Colonic mucosa (tissue), 4 donors: ENCODE measurements at regions not wholly inside any gene's neighbourhood (a gene's known extent, or its start where the extent isn't known, plus 50 kb on each side); places are given as distances from the start of the nearest gene placed in this dataset.

Source experiments
- DNase-seq: peaks from one replicate; pipeline ENCODE4 v3.0.0-alpha.2; 2020
- H3K27ac ChIP-seq: fragments of 200-600 bp; one replicate; pipeline ENCODE4 v1.8.0; 2021
- H3K27me3 ChIP-seq: fragments of 200-600 bp; one replicate; pipeline ENCODE4 v1.8.0; 2021
- H3K36me3 ChIP-seq: fragments of 200-600 bp; one replicate; pipeline ENCODE4 v1.8.0; 2021
- H3K4me1 ChIP-seq: fragments of 200-600 bp; one replicate; pipeline ENCODE4 v1.8.0; 2021; ENCODE audit warnings: mild to moderate bottlenecking
- H3K4me3 ChIP-seq: fragments of 200-600 bp; one replicate; pipeline ENCODE4 v1.8.0; 2021
- H3K9ac ChIP-seq, 2 donors: one replicate each; pipeline ENCODE4 v1.7.0; 2013; ENCODE audit warnings: control low read depth in 2 of 2, low read depth in 2 of 2, low read length in 2 of 2
- H3K9me3 ChIP-seq: fragments of 200-600 bp; one replicate; pipeline ENCODE4 v1.8.0; 2021
- CTCF ChIP-seq: fragments of 200-600 bp; IDR thresholded peaks from one replicate; pipeline ENCODE4 v1.8.0; 2022; ENCODE audit warnings: antibody characterized with exemption, mild to moderate bottlenecking
- intact Hi-C: fragments of 100-400 bp; cut with DNase I; formaldehyde crosslinking; loops from one replicate; pipeline ENCODE4 v1.14.1; 2022
- donor health status: healthy.
- donor health status: DM: no; HTN: no; CAD: no.
- donor health status: DM: no; HTN: no; CAD: no.

DNA sequence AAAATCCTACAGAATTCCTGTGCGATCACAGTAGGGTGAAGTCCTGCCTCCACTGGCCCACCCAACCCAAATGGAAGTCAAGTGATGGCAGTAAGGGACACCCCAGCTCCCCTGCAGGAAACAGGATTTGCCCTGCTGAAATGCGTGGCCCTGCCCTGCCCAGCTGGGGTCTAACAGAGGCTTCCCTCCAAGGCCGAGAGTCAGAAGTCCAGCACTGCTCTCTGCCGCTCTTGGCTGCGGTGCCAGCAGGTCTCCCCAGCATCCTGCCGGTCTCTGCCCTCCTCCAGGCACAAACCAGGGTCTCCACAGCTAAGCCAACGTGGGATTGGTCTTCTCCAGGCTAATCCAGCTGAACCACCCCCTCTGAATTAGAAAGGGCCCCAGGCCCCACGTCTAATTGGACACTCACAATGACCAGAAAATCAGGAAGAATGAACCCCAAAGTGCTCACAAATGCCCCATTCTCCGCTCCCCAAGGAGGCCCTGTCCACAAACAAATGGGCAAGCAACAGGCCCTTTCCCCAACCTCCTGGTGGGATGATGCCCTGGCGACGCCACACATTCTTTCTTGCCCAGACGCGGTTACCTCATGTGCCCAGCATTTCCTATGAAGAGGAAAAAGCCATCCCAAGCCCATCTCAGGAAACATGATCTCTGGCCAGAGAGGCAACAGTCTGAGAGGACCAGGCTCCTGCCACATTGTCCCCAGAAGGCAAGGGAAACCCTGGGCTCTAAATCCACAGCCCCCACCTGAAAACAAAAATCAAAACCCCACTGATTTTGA, 117.2 kb downstream of the BANF2 start:
- intact Hi-C loops = no loop called here

GRCh38 chr20:17811628-17811965, 111.8 kb downstream of the BANF2 start:
- no peaks in the 10 kb centered on the region for H3K36me3 ChIP-seq
- no peak overlapping the region for H3K27ac ChIP-seq
- H3K4me3 ChIP-seq = no peak overlapping the region
- H3K4me1 ChIP-seq = peaks cover 5% of the 10 kb centered on the region
- DNase-seq = no peak
- no peaks in the 10 kb centered on the region for H3K27me3 ChIP-seq
- intact Hi-C loops = no loop called here
- no peak overlapping the region for H3K9ac ChIP-seq
- H3K9me3 ChIP-seq = no peaks in the 10 kb centered on the region
- TF ChIP-seq CTCF = no peak

More for the DNA sequence above, 117.2 kb downstream of the BANF2 start:
- DNase-seq = no peak
- TF ChIP-seq CTCF = no peak
- H3K36me3 ChIP-seq = no peaks in the 10 kb centered on the region
- H3K27me3 ChIP-seq = no peaks in the 10 kb centered on the region
- H3K4me1 ChIP-seq = peaks cover 5% of the 10 kb centered on the region
- H3K9me3 ChIP-seq = no peaks in the 10 kb centered on the region
- H3K4me3 ChIP-seq = no peak overlapping the region
- H3K9ac ChIP-seq = no peak overlapping the region
- no peak overlapping the region for H3K27ac ChIP-seq

DNA sequence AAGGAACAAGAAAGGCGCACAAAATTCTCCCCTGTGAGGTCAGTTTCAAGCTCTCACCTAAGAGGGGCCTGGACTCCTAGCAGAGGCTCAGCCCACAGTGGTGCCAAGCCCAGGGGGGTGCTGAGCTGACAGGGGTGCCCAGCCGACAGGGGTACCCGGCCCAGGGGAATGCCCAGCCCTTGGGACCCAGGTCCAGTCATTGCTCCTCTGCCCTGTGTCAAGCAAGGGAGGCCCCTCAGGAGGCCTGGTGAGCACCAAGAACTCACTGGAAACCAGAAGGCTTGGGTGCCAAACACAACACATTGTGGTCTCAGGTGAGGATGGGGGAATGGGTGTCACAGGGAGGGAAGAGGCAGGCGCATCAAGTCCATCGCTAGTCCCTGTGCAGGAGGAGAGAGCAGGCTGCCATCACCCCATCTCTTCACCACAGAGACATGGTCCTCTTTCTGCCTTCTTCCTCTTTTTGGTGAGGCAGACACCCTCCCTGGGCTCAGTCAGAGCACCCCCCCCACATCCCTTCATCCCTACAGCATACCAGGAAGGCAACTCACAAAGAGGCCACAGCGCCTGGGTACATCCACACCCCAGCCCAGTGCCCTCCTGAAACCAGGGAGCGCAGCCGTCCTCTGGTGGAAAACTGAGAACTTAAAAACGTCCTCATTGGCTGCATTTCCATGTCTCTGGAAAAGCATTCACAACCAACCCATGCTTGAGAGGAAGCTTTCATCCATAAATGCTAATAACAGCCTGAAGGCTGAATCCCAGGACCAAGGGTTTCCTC, 111.3 kb downstream of the BANF2 start:
- Histone ChIP-seq H3K27me3 (no peaks in the 10 kb centered on the region), H3K36me3 (no peaks in the 10 kb centered on the region), H3K27ac (no peak overlapping the region)

DNA sequence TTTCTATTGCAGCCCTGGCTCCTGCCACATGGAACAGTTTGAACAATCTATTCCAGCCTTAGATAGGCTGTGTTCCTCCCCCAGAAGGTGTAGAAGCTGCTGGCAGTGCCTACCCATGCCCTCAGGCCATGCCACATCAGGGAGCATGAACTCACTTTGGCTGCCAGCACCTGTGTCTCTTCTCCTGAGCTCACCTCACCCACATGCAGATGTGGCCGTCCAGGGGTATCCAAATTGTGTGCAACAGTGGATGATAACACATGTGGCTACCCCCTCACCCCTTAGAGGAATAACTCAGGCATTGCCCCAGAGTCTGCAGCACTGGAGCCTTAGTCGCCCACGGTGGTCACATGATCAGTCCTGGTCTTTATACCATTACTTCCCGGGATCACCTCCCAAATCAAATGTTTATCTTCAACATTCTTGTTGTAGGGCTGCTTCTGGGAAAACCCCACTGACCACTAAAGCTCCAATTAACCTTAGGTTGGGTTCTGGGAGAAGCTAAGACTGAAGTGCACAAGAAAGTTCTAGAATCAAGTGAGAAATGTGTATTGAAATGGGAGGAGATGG, 110.4 kb downstream of the BANF2 start:
- no peak for TF ChIP-seq CTCF
- peaks cover 5% of the 10 kb centered on the region for H3K4me1 ChIP-seq

More for the DNA sequence above, 111.3 kb downstream of the BANF2 start:
- Histone ChIP-seq H3K4me3 (no peak overlapping the region), H3K9me3 (no peaks in the 10 kb centered on the region), H3K4me1 (peaks cover 5% of the 10 kb centered on the region), H3K9ac (no peak overlapping the region)
- intact Hi-C loops = no loop called here
- TF ChIP-seq CTCF = no peak
- no peak for DNase-seq

DNA sequence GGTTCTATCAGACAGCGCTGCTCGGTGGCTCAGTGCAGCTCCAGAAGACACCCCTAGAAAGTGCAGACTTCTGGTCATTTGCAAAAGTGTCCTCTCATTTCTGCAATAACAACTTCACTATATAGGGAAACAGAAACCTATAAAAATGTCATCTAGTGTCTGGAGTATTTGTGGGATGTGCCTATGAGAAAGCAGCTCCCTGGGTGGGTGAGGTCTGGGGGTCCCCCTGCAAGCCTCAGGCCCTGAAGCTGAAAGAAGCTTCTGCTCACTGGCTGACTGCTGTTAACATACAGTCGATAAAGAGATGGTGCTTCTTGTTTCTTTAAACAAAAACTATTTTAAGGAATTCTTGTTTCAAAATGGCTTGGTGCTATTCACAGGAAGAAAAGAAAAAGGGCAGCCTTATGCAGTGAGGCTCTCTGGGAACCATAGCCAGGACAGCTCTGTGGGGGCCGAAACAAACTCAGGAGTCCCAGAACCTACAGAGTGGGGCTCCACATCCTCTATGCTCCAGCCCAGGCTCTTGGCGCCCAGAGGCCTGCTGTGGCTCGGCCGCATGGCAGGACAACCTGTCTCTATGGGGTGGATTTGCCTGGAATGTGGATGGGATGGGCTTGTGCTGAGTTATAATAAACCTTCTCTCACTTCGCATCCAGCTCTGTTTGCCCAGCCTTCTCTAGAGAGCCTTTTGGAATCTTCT, 109.7 kb downstream of the BANF2 start:
- DNase-seq = no peak
- Histone ChIP-seq H3K36me3 (no peaks in the 10 kb centered on the region), H3K9ac (peak overlapping the region in 1 of 2 donors; percentile 20), H3K4me1 (peaks cover 5% of the 10 kb centered on the region), H3K27me3 (no peaks in the 10 kb centered on the region), H3K9me3 (no peaks in the 10 kb centered on the region), H3K27ac (no peak overlapping the region), H3K4me3 (no peak overlapping the region)
- no peak for TF ChIP-seq CTCF
- intact Hi-C loops = no loop called here

More for the DNA sequence above, 110.4 kb downstream of the BANF2 start:
- Histone ChIP-seq H3K36me3 (no peaks in the 10 kb centered on the region), H3K4me3 (no peak overlapping the region), H3K9me3 (no peaks in the 10 kb centered on the region), H3K27me3 (no peaks in the 10 kb centered on the region), H3K27ac (no peak overlapping the region), H3K9ac (no peak overlapping the region)
- DNase-seq = no peak
- intact Hi-C loops = no loop called here
